ENCODE measurements at regions not wholly inside any gene's neighbourhood (a gene's known extent, or its start where the extent isn't known, plus 50 kb on each side); places are given as distances from the start of the nearest gene placed in this dataset.

GRCh38 chr13:42373048-42373812 lies 101.3 kb downstream of the AKAP11 start:
- H3K9me3 ChIP-seq (ENCODE audit: low read depth), result no peaks in the 10 kb centered on the region
- H3K4me2 ChIP-seq, result no peak overlapping the region
- no peak for TF ChIP-seq EZH2 (IDR thresholded peaks at IDR 0.05; ENCODE audit: borderline replicate concordance)
- no peak for TF ChIP-seq EZH2phosphoT487 (IDR thresholded peaks at IDR 0.05; ENCODE audit: low read depth, severe bottlenecking, unreplicated experiment)
- TF ChIP-seq CTCF (IDR thresholded peaks at IDR 0.05; ENCODE audit: poor library complexity), result no peak
- H3K4me3 ChIP-seq, result no peak overlapping the region
- H4K20me1 ChIP-seq (ENCODE audit: insufficient read depth, poor library complexity, severe bottlenecking), result no peaks in the 10 kb centered on the region
- H3K4me1 ChIP-seq (ENCODE audit: insufficient read depth), result no peaks in the 10 kb centered on the region
- no peak overlapping the region for H3K27ac ChIP-seq
- no peaks in the 10 kb centered on the region for H3K27me3 ChIP-seq
- 74% methylated on average over 7 of the region's 7 CpGs for WGBS (ENCODE audit: low lambda C conversion rate, missing lambda C conversion rate)
- no peaks in the 10 kb centered on the region for H3K79me2 ChIP-seq
- no peak for DNase-seq (ENCODE audit: low spot score)
- no peak overlapping the region for H2AFZ ChIP-seq
- no peaks in the 10 kb centered on the region for H3K36me3 ChIP-seq (replicated peaks; ENCODE audit: insufficient read depth, low read depth)
- H3K9me2 ChIP-seq (replicated peaks; ENCODE audit: insufficient read depth), result no peaks in the 10 kb centered on the region

DNA sequence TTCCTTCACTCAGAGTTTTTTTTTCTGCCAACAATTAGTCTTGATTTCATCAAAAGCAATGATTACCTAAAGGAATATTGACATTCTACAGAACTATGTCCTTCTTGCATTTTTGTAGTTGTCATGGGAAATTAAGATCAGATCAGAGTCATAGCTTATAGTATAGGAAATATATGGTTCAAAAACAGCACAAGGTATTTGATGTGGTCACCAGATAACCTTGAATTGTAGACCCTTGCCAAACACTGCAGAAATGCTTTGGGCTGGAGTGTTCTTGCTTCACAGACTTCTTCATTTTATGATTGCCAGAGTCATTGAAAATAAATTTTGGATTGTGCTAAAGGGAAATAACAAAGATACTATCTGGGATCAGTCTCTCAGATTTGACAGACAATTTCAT lies 103.7 kb downstream of the AKAP11 start:
- H3K4me2 ChIP-seq, result no peak overlapping the region
- no peaks in the 10 kb centered on the region for H4K20me1 ChIP-seq (ENCODE audit: insufficient read depth, poor library complexity, severe bottlenecking)

DNA sequence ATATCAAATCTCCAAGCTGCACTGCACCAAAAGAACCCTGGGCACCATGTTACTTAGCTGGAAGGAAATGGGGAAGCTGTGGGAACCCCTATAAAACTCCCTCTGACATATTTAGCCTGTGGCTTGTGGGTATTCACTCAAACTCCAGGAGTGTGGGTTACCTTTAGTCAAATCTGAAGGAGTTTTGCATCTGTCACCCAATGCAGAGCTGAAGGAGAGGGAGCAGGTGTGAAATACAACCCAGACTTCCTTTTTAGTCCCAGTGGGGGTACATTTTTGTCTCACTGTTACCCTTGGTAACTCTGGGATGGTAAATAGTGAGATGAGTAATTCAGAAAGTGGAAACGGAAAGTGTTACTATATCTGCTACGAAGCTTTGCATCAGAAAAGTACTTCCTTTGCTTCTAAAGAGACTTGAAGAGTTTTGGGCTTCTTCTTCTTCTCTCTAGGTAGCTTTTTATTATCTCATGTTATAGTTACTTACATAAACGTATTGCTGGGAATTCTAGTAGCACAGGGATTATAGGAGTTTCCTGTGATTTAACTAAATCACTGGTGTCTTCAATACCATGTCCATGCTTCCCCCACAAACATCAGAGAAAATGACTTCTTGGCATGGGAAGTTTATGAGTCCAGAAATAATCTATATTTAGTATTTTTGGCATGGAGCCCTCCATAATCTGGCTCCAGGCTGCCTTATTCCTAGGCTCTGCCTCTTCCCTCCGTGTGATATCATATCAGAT lies 105.9 kb downstream of the AKAP11 start:
- H3K36me3 ChIP-seq (replicated peaks; ENCODE audit: insufficient read depth, low read depth), result no peaks in the 10 kb centered on the region
- no peak for TF ChIP-seq EZH2phosphoT487 (IDR thresholded peaks at IDR 0.05; ENCODE audit: low read depth, severe bottlenecking, unreplicated experiment)
- no peak for TF ChIP-seq EZH2 (IDR thresholded peaks at IDR 0.05; ENCODE audit: borderline replicate concordance)
- no peak for TF ChIP-seq CTCF (IDR thresholded peaks at IDR 0.05; ENCODE audit: poor library complexity)
- no peaks in the 10 kb centered on the region for H3K27me3 ChIP-seq
- no peak for DNase-seq (ENCODE audit: low spot score)
- H3K4me3 ChIP-seq, result no peak overlapping the region
- H3K4me1 ChIP-seq (ENCODE audit: insufficient read depth), result no peaks in the 10 kb centered on the region
- no peaks in the 10 kb centered on the region for H3K79me2 ChIP-seq
- H2AFZ ChIP-seq, result no peak overlapping the region
- no peaks in the 10 kb centered on the region for H3K9me3 ChIP-seq (ENCODE audit: low read depth)
- H4K20me1 ChIP-seq (ENCODE audit: insufficient read depth, poor library complexity, severe bottlenecking), result no peaks in the 10 kb centered on the region
- WGBS (ENCODE audit: low lambda C conversion rate, missing lambda C conversion rate), result 53% methylated on average over 4 of the region's 4 CpGs
- H3K9me2 ChIP-seq (replicated peaks; ENCODE audit: insufficient read depth), result no peaks in the 10 kb centered on the region
- no peak overlapping the region for H3K4me2 ChIP-seq
- no peak overlapping the region for H3K27ac ChIP-seq

More for the DNA sequence above, 103.7 kb downstream of the AKAP11 start:
- Histone ChIP-seq H3K4me1 (ENCODE audit: insufficient read depth) (no peaks in the 10 kb centered on the region), H3K27ac (no peak overlapping the region), H3K9me2 (replicated peaks; ENCODE audit: insufficient read depth) (no peaks in the 10 kb centered on the region), H3K9me3 (ENCODE audit: low read depth) (no peaks in the 10 kb centered on the region), H2AFZ (no peak overlapping the region), H3K4me3 (no peak overlapping the region), H3K27me3 (no peaks in the 10 kb centered on the region), H3K79me2 (no peaks in the 10 kb centered on the region), H3K36me3 (replicated peaks; ENCODE audit: insufficient read depth, low read depth) (no peaks in the 10 kb centered on the region)
- TF ChIP-seq EZH2phosphoT487 (IDR thresholded peaks at IDR 0.05; ENCODE audit: low read depth, severe bottlenecking, unreplicated experiment), result no peak
- TF ChIP-seq EZH2 (IDR thresholded peaks at IDR 0.05; ENCODE audit: borderline replicate concordance), result no peak
- no peak for TF ChIP-seq CTCF (IDR thresholded peaks at IDR 0.05; ENCODE audit: poor library complexity)
- DNase-seq (ENCODE audit: low spot score), result no peak

All from hepatocyte (in vitro differentiated cells).